ENCODE measurements at regions not wholly inside any gene's neighbourhood (a gene's known extent, or its start where the extent isn't known, plus 50 kb on each side); places are given as distances from the start of the nearest gene placed in this dataset.

DNA sequence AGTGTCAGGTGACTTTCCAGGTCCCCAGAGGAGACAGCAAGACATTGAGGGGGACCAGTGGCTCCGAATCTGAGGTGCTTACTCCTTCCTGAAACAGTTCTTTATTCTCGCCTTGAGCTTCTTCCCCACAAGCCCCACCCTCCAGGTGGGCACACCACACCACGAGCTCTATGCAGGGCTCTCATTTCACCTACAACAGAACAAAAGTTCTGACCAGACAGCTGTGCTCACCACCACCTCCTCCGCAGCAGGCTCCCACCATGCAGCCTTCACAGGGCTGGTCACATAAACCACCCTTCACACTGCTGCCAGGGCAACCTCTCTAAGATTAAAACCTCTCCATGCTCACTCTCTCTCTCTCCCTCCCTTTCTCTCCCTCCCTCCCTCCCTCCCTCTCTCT, 384.5 kb upstream of the ARID1B start:
- TF ChIP-seq, protein P1, sequence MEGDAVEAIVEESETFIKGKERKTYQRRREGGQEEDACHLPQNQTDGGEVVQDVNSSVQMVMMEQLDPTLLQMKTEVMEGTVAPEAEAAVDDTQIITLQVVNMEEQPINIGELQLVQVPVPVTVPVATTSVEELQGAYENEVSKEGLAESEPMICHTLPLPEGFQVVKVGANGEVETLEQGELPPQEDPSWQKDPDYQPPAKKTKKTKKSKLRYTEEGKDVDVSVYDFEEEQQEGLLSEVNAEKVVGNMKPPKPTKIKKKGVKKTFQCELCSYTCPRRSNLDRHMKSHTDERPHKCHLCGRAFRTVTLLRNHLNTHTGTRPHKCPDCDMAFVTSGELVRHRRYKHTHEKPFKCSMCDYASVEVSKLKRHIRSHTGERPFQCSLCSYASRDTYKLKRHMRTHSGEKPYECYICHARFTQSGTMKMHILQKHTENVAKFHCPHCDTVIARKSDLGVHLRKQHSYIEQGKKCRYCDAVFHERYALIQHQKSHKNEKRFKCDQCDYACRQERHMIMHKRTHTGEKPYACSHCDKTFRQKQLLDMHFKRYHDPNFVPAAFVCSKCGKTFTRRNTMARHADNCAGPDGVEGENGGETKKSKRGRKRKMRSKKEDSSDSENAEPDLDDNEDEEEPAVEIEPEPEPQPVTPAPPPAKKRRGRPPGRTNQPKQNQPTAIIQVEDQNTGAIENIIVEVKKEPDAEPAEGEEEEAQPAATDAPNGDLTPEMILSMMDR (IDR thresholded peaks at IDR 0.05), result no peak
- TF ChIP-seq EZH2 (IDR thresholded peaks at IDR 0.05), result no peak
- TF ChIP-seq EZH2phosphoT487 (IDR thresholded peaks at IDR 0.05), result no peak

Measured in neural progenitor cell (in vitro differentiated cells).